ENCODE measurements at regions not wholly inside any gene's neighbourhood (a gene's known extent, or its start where the extent isn't known, plus 50 kb on each side); places are given as distances from the start of the nearest gene placed in this dataset.
"Not testable (repeated sequence)": the region's sequence is repeated elsewhere in the genome, so short reads cannot be mapped to it uniquely, and the experiment has no call there.

DNA sequence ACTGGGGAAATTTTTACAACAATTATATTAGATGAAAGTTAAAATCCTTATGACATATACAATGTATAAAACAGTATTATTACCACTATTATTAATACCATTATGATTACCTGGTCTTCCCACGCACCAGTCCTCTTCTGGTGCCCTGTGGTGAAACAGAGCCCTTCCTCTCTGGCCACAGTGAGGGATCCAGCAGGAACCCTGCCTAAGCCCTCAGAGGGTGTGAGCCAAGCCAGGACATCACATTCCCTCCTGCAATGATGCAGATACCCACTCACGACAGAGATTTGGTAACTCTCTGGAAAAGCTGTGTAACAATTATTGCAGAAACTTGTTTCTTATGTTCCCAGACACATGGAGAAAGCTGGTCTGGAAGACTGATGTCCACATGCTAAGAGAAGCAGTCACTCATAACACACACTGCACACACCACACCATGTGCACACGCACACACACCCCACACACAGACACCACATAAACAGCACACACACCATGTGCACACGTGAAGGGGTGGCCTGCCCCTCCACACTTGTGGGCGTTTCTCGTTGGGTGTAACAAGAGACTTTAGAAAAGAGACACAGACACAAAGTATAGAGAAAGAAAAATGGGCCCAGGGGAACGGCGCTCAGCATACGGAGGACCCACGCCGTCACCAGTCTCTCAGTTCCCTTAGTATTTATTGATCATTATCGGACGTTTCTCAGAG lies 1373.8 kb upstream of the DEFB115 start:
- not testable (repeated sequence) for DNase-seq

DNA sequence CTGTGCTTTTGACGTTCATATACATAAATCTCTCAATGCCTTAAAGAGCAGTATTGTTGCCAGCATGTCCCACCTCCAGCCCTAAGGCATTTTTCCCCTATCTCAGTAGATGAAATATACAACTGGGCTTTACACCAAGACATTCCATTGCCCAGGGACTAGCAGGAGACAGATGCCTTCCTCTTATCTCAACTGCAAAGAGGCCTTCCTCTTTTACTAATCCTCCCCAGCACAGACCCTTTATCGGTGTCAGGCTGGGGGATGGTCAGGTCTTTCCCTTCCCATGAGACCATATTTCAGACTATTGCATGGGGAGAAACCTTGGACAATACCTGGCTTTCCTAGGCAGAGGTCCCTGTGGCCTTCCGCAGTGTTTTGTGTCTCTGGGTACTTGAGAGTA lies 1373.1 kb upstream of the DEFB115 start:
- DNase-seq, result peak; percentile 34 to 45

DNA sequence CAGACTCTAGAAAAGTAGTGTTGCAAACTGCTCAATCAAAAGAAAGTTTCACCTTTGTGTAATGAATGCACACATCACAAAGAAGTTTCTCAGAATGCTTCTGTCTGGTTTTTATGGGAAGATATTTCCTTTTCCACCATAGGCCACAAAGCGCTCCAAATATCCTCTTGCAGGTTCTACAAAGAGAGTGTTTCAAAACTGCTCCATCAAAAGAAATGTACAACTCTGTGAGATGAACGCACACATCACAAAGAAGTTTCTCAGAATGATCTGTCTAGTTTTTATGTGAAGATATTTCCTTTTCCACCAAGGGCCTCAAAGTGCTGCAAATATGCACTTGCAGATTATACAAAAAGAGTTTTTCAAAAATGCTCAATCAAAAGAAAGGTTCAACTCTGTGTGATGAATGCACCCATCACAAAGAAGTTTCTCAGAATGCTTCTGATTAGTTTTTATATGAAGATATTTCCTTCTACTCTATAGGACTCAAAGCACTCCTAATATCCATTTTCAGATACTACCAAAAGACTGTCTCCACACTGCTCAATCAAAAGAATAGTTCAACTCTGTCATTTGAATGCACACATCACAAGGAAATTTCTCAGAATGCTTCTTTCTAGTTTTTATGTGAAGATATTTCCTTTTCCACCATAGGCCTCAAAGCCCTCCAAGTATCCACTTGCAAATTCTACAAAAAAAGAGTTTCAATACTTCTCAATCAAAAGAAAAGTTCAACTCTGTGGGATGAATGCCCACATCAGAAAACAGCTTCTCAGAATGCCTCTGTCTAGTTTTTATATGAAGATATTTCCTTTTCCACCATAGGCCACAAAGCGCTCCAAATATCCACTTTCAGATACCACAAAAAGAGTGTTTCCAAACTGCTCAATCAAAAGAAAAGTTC lies 1371.9 kb upstream of the DEFB115 start:
- not testable (repeated sequence) for DNase-seq

DNA sequence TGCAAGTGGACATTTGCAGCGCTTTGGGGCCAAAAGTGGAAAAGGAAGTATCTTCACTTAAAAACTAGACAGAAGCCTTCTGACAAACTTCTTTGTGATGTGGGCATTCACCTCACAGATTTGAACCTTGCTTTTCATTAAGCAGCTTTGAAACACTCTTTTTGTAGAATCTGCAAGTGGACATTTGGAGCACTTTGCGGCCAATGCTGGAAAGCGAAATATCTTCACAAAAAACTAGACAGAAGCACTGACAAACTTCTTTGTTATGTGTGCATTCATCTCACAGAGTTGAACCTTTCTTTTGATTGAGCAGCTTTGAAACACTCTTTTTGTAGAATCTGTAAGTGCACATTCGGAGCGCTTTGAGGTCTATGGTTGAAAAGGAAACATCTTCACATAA lies 1365.9 kb upstream of the DEFB115 start:
- not testable (repeated sequence) for DNase-seq

Measured in Kasumi-1 (cell line).